ENCODE measurements at regions not wholly inside any gene's neighbourhood (a gene's known extent, or its start where the extent isn't known, plus 50 kb on each side); places are given as distances from the start of the nearest gene placed in this dataset.

DNA sequence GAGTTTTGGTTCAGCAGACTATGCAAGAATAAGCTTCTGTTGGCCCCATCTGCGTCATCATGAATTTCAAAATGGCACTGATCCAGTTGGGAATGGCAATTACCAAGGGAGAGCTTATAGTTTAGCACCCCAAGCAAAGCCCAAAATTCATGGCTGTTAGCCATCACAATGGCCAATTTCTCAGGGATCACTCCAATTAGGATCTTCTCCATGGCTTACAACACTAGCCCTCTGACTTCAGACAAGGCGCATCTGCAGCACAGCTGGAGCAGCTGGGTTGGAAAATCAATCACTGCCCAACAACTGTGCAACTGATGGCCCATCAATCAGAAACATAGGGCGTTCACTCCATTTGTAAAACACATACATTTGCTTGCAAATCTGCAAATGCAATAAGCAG is 273.6 kb downstream of the SRBD1 start:
- no peak overlapping the region for H3K27ac ChIP-seq
- H3K4me3 ChIP-seq: no peak overlapping the region

DNA sequence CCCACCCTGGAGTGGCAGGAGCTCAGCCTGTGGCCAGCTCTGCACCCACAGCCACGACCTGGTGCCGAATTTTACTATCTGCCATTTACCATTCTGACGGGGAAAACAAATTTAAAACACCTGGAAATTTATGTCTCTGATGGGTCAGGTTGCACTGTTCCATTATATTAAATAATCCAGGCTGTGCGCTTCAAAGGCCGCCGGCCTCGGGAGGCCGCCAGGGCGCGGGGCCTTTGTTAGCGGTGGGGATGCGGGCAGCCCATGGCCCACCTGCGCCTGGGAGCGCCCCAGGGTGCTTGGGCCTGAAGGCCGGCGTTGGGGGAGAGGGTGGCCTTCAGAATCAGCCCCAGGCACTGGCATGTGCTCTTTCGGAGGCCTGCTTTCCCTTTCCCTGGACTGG is 276.9 kb downstream of the SRBD1 start:
- Histone ChIP-seq H3K4me3 (no peak overlapping the region), H3K27ac (no peak overlapping the region)

DNA sequence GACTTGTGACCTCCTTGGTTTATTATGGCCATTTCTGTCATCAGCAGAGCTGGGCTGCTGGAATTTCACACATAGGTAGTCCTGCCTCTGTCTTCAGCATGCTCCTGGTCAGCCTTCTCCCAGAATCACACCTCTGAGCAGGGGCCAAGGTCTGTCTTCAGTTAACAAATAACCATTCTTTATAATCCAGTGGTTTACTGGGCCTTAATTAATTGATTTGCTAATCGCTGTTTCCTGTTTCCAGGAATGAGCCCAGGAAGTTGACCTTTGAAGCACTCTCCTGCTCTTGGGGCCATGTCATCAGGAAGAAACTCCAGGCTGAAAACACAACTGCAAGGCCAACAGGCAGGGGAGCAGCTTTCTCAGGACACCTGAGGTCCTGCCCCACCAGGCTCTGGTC is 278.5 kb downstream of the SRBD1 start:
- Histone ChIP-seq H3K27ac (no peak overlapping the region), H3K4me3 (no peak overlapping the region)

DNA sequence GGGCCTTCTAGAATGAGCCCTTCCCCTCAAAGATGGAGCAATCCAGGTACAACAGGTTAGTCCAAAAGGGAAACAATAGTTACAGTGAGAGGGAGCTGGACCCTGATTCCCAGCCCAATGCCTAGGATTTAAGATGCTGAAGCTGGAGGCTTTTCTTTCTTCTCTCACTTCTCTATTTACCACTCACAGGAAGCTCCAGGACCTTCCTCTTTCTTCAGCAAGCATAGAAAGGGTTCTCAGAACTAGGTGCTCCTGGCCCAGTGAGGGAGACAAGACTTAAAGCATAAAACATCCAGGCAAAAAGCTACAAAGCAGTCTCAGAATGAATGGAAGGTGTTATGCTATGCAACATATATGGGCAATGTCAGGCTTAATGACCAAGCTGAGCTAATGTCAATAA is 279.0 kb downstream of the SRBD1 start:
- H3K27ac ChIP-seq: no peak overlapping the region

DNA sequence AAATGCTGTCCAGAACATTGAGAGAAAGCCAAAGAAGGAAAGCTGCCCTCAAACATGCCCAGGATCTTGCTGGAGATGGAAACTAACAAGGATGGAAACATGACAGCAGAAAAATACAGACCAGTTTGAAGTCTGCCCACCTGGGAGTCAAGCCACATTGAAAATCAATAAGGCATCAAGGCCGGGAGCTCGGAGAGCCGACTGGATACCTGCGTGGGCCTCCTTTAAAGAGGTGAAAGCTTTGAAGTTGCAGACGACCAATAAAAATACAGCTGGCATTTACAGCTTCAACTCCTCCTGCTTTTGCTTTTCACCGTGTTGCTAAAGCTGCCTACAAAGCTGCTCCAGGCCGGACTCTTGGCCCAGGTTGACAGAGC is 279.7 kb downstream of the SRBD1 start:
- no peak overlapping the region for H3K4me3 ChIP-seq
- no peak overlapping the region for H3K27ac ChIP-seq

More for the DNA sequence above, 279.0 kb downstream of the SRBD1 start:
- no peak overlapping the region for H3K4me3 ChIP-seq

DNA sequence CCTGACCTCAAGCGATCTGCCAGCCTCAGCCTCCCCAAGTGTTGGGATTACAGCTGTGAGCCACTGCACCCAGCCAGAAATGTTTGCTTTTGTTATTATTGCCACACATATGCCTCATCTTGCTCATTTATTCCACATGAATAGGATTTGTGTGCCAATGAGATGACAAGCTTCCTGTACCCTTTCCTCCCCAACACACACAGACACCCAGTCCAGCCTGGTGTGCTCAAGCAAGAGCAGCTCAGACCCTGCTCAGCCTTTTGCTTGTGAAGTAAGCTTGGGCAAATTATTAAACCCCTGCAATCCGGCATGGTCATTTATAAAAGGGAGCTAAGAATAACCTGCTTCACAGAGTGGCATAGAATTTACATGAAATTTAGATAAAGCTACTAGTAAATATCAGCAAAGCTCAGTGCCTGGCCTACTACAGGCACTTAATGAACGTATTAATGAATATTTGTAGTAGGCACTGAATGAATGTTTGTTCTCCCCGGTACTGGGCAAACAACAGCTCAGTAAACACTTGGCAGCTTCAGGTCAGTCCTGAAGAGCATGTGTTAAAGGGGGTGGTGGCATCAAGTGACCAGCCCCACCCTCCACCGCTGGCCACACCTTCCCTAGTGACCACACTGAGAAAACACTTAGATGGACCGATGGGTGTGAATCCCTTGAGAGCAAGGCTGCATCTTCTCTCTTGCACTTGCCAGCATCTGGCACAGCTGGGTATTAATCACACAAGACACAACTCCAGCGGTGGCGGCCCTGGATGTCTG is 280.2 kb downstream of the SRBD1 start:
- H3K27ac ChIP-seq: no peak overlapping the region
- H3K4me3 ChIP-seq: no peak overlapping the region

DNA sequence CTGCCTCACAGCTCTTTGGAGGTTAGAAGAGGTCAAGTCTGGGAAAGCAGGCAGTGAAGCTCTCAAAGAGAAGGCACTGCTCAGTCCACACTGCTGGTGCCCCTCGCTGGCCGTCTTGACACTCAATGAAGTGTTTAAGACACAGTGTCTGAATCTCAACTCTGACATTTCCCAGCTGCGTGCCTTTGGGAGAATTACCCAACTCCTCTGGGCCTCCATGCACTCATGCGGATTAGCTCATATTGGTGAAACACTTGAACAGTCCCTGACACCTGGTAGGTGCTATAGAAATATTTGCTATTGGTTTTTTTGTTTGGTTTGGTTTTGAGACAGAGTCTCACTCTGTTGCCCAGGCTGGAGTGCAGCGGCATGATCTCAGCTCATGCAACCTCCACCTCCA is 281.0 kb downstream of the SRBD1 start:
- Histone ChIP-seq H3K4me3 (no peak overlapping the region), H3K27ac (no peak overlapping the region)

DNA sequence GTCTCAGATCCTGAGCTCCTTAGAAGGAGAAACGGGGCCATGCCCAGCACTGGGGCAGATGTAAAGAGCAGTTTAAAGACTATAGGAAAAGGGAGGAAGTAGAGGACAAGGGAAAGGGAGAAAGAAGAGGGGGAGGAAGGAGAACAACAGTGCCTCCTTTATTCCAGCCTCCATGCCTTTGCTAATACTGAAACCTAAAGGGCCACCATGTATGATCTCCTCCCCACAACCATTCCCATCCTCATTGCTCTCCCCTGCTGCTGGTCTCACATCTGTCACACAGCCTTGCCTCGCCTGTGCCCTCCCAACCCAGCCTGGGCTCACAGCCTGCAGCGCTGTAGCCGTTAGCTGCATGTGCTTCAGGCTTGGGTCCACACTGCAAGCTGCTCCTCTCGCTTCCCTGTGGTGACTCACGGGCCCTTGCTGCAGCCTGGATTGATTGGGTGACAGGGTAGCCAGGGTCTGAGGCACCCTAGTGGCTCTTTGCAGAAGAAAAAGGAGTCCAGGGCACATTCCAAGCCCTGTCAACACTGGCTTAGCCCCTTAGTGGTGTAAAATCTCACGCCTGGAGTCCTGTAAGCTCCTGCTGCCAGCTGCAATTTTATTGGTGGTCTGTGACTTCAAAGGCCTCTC is 281.9 kb downstream of the SRBD1 start:
- no peak overlapping the region for H3K27ac ChIP-seq
- no peak overlapping the region for H3K4me3 ChIP-seq

DNA sequence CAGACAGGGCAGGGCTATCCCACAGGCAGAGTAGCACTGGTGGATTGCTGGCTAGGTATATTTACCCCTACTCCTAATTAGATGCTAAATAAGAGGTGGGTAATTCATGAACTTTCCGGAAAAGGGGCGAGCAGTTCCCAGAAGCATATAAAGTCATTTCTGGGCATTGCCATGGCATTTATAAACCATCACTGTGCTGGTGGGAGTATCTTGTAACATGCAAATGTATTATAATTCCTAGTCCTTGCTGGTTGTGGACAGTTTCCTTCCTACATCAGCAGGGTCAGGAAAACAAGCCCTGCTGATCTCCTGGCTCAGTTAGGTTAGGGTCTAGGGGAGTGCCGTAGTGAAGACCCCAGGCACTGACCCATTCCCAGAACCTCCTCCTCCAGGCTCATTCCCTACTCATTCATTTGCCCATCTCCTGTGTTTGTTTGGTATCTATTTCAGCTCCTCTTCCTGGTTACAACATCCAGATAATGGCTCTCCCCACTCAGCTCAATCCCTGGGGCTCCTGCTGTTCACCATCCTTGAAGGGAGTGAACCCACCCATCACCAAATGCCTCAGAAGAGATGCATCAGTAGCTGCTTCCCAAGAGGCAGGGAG is 282.7 kb downstream of the SRBD1 start:
- H3K27ac ChIP-seq: no peak overlapping the region

DNA sequence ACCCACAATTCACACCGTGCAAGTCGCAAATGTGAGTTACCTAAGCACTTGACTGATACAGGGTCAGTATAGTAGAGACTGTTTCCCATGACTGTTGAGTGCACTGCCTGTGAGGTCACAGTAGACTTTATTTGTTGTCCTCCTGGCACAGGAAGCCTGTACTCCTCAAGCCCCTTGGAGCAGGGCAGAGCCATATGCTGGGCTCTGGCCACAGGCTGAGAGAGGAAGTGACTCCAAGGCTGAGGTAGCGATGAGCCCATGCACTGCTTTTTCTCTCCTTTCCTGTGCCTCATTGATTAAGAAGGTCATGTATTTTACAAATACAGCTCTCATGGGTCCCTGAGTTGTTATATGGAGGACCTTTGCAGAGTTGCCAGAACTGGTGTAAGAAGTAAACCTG is 287.7 kb downstream of the SRBD1 start:
- H3K4me3 ChIP-seq: no peak overlapping the region

More for the DNA sequence above, 282.7 kb downstream of the SRBD1 start:
- no peak overlapping the region for H3K4me3 ChIP-seq

DNA sequence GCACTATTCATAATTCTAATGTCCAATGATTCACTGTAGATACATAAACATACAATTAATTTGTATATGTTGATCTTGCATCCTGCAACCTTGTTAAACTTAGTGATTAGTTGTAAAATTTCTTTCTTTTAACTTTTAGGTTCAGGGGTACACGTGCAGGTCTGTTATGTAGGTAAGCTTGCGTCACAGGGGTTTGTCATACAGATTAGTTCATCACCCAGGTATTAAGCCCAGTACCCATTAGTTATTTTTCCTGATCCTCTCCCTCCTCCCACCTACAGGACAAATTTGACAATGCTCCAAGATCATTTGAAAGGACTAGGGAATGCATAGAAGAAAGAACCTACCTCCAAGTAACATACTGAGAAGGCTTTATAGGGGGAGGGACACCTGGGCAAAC is 290.1 kb downstream of the SRBD1 start:
- H3K27ac ChIP-seq: no peak overlapping the region
- no peak overlapping the region for H3K4me3 ChIP-seq

More for the DNA sequence above, 287.7 kb downstream of the SRBD1 start:
- H3K27ac ChIP-seq: no peak overlapping the region

DNA sequence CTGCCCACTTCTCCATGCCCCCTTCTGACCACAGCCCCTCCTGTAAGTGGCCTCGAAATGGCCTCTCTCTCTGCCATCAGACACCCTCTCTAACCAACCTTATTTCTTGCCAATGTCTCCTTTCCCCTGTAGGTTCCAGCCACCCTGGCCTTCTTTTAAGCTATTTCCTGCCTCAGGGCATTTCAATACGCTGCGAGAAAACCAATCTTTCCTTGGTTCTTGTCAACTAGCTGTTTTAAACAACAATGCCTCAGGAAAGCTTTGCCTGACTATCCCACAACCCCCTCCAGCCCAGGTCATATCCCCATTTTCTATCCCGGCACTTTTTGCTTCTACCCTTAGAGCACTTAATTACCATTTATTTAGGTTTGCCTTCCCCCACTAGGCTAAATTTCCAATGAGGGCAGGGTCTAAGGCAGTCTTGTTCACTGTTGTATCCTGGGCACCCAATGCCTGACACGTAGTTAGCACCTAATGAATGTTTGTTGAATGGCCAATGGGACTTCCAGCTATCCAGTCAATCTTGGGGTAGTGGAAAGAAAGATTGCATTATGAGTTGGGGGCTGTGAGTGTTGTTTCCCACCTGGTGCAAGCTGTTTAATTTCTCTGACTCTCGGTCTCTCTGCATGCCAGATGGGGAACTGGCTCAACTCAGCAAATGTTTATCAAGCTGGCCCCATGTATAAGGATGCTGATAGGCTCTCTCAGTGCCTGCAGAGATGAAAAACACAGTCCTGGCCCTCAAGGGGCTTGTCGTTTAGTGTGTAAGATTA is 291.2 kb downstream of the SRBD1 start:
- Histone ChIP-seq H3K4me3 (no peak overlapping the region), H3K27ac (no peak overlapping the region)

DNA sequence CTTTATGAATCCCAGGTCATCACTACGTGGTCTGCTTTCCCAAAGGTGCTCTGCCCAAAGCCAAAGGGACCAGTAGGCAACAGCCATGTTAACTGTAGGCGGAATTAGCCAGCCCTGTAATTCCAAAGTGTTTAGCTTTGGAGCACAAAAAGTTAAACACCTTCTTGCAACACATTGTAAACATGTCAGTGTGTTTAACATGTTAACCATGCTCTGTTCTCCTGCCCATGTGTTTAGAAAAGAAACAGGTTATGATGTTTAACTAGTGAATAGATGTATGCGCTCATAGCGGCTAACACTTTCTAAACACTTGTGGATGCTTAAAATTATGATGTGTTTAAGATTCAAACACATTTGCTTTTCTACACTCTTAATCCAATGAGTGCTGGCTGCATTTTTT is 292.4 kb downstream of the SRBD1 start:
- no peak overlapping the region for H3K27ac ChIP-seq
- no peak overlapping the region for H3K4me3 ChIP-seq

DNA sequence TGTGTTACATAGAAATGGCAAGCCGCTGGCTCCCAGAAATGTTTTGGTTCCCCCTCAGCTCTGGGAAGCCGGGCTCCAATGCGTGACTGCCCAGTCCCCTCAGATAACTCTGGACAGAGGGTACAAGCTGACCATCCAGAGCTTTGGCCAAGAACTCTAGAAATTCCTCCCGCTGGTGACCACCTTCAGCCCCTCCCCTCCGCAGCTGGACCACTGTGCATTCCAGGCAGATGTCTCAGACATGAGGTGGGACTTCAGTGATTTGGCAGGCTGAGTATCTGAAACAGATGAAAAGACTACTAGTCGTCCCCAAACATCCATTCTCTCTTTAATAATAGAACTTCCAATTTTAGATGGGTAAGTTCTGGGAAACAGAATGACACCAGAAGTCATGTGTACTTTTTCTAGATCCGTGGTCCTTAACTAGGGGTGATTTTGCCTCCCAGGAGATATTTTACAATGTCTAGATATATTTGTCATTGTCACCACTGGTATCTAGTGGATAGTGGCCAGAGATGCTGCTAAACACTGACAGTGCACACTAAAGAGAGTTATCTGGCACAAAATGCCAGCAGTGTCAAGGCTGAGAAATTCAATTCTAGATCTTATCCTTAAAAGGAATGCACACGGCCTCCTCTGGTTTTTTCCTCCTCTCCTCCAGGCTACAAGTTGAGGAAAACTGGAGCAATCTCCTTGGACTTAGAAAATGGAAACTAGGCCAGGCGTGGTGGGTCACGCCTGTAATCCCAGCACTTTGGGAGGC is 294.3 kb downstream of the SRBD1 start:
- Histone ChIP-seq H3K27ac (no peak overlapping the region), H3K4me3 (no peak overlapping the region)

DNA sequence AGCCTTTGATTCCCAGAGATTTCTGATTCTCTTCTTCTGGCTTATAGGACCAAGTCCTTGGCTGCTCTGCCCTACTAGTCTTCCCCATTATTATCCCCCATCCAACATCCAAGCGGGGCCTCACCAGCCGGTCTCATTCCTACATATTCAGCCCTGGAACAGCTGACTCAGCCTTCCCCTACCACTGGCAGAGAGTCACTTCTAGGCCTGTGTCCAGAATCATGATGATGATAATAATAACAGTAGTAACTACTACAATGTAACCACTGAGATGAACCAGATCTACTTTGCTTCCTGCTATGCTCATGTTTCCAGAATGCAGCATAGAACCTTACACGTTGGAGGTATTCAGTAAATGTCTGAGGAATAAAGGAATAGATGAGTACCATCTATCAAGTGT is 295.2 kb downstream of the SRBD1 start:
- Histone ChIP-seq H3K4me3 (no peak overlapping the region), H3K27ac (no peak overlapping the region)

DNA sequence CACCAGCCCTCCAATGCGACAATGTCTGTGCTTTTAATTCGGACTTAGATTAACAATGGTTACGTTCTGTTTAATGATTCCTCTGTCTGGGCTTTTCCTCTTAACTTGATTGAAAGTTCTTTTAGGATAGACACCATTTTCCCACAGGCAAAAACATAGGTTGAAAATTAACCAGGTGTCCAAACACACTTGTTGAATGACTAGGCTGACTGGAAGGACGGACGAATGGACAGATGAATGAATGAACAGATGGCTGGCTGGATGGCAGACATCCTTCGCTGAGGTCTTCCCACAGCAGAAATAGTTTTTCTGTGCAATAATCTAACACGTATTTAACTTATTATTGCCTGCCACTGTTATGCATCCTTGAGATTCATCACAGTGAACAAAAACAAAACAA is 298.8 kb downstream of the SRBD1 start:
- H3K4me3 ChIP-seq: no peak overlapping the region
- no peak overlapping the region for H3K27ac ChIP-seq

DNA sequence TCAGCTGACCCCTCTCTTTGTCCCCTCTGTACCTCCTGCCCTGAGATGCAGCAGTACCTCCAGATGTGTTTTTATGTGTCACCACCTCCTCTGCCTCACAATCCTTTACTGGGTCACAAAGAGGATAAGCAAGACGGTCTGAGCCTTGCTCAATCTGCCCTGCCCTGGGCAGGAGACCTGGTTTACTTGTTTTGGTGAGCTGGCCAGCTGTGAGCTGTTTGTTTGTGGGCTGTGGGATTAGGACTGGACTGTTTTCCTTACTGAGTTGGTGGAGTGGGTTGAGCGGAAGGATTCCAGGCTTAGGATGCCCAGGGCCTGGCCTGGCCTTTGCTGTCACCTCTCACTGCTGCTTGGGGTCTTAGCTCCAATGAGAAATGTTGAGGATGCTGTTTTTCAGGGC is 299.5 kb downstream of the SRBD1 start:
- Histone ChIP-seq H3K4me3 (no peak overlapping the region), H3K27ac (no peak overlapping the region)

DNA sequence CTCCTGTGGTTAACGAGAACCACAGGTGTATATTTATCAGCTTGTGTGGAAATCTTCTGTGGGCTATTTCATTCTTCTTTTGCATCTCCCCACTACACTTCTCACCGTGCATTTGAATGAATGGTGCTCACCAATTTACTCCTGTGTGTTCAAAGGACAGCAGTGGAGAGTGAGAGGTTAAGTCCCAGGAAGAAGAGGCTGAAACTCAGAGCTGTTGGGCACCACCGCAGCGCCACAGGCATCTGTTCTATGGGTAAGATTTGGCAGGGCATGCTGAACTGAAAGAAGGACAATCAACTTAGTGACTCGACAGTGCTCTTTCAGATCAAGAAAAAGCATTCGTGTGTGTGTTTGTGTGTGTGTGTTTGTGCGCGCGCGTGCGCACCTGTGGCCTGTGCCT is 297.9 kb upstream of the SIX2 start:
- Histone ChIP-seq H3K4me3 (no peak overlapping the region), H3K27ac (no peak overlapping the region)

DNA sequence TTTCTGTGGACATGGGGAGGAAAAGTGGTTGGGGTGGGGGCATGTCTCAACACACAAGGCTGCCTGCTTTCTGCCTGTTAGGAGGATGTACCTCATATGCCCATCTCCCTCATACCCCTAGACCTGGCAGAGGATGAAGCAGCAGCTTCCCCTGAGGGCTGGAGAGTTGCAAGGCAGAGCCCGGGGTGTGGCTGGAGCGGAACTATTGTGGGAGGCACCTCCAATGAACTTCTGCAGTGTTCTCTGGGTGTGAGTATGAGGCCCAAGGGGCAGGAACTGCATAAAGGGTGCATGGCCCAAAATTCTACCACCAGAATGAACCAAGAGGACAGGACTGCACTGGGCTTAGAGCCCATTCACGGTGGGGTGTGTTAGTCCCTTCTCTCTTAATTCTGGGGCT is 296.3 kb upstream of the SIX2 start:
- Histone ChIP-seq H3K4me3 (no peak overlapping the region), H3K27ac (no peak overlapping the region)
